ENCODE measurements at regions not wholly inside any gene's neighbourhood (a gene's known extent, or its start where the extent isn't known, plus 50 kb on each side); places are given as distances from the start of the nearest gene placed in this dataset.
"Not testable (repeated sequence)": the region's sequence is repeated elsewhere in the genome, so short reads cannot be mapped to it uniquely, and the experiment has no call there.

- CTCF ChIA-PET, result no interaction called here
- Histone ChIP-seq H3K27me3 (ENCODE audit: control insufficient read depth, insufficient read depth, low read length) (no peaks in the 10 kb centered on the region), H3K4me3 (ENCODE audit: low read depth in 2 of 2, low read length in 2 of 2) (no peak overlapping the region), H3K36me3 (ENCODE audit: control insufficient read depth, insufficient read depth, low read length) (no peaks in the 10 kb centered on the region), H3K27ac (ENCODE audit: low read length) (no peak overlapping the region), H3K4me1 (ENCODE audit: control insufficient read depth, insufficient read depth, low read length) (no peaks in the 10 kb centered on the region), H3K9me3 (ENCODE audit: control insufficient read depth, insufficient read depth, low read depth, low read length) (no peaks in the 10 kb centered on the region)
- ATAC-seq (no peak), DNase-seq (ENCODE audit: low read depth, low spot score) (no peak)
- in situ Hi-C loops (cut with HindIII; ENCODE audit: low pct_unique_long_range_greater_than_20kb, low sequenced_read_pairs) (no loop called here), intact Hi-C loops (cut with micrococcal nuclease; ENCODE audit: unreplicated experiment) (no loop called here)
- TF ChIP-seq CTCF (IDR thresholded peaks at IDR 0.05) (no peak), REST (IDR thresholded peaks at IDR 0.05; ENCODE audit: insufficient read depth in 1 of 2, low read depth in 2 of 2, low read length in 1 of 2) (no peak), TCF7L2 (IDR thresholded peaks at IDR 0.05; ENCODE audit: low read depth, low read length) (no peak), SIN3A (IDR thresholded peaks at IDR 0.05; ENCODE audit: borderline replicate concordance, insufficient read depth, low read depth, low read length) (no peak), POLR2AphosphoS5 (IDR thresholded peaks at IDR 0.05; ENCODE audit: low read depth, low read length) (no peak)
- BruUV-seq (replicated peaks), result no TSS peak
- POLR2A ChIA-PET, result no interaction called here
These were observed 59.8 kb upstream of the SGO1 start for GRCh38 chr3:20245781-20246180.

- no peak overlapping the region for H3K4me3 ChIP-seq (ENCODE audit: low read depth in 2 of 2, low read length in 2 of 2)
- TF ChIP-seq REST (IDR thresholded peaks at IDR 0.05; ENCODE audit: insufficient read depth in 1 of 2, low read depth in 2 of 2, low read length in 1 of 2) (no peak), TCF7L2 (IDR thresholded peaks at IDR 0.05; ENCODE audit: low read depth, low read length) (no peak), CTCF (IDR thresholded peaks at IDR 0.05) (no peak), SIN3A (IDR thresholded peaks at IDR 0.05; ENCODE audit: borderline replicate concordance, insufficient read depth, low read depth, low read length) (no peak), POLR2AphosphoS5 (IDR thresholded peaks at IDR 0.05; ENCODE audit: low read depth, low read length) (no peak)
- POLR2A ChIA-PET, result no interaction called here
- no peaks in the 10 kb centered on the region for H3K4me1 ChIP-seq (ENCODE audit: control insufficient read depth, insufficient read depth, low read length)
- in situ Hi-C loops (cut with HindIII; ENCODE audit: low pct_unique_long_range_greater_than_20kb, low sequenced_read_pairs), result no loop called here
- intact Hi-C loops (cut with micrococcal nuclease; ENCODE audit: unreplicated experiment), result no loop called here
- H3K9me3 ChIP-seq (ENCODE audit: control insufficient read depth, insufficient read depth, low read depth, low read length), result no peaks in the 10 kb centered on the region
- CTCF ChIA-PET, result no interaction called here
- DNase-seq (ENCODE audit: low read depth, low spot score), result no peak
- no peaks in the 10 kb centered on the region for H3K27me3 ChIP-seq (ENCODE audit: control insufficient read depth, insufficient read depth, low read length)
- no peaks in the 10 kb centered on the region for H3K36me3 ChIP-seq (ENCODE audit: control insufficient read depth, insufficient read depth, low read length)
- no peak for ATAC-seq
- BruUV-seq (replicated peaks), result no TSS peak
- no peak overlapping the region for H3K27ac ChIP-seq (ENCODE audit: low read length)
These were observed 54.3 kb upstream of the SGO1 start for GRCh38 chr3:20240154-20240883.

GRCh38 chr3:20238199-20238598 lies 52.2 kb upstream of the SGO1 start:
- H3K27me3 ChIP-seq (ENCODE audit: control insufficient read depth, insufficient read depth, low read length); H3K36me3 ChIP-seq (ENCODE audit: control insufficient read depth, insufficient read depth, low read length); in situ Hi-C loops (cut with HindIII; ENCODE audit: low pct_unique_long_range_greater_than_20kb, low sequenced_read_pairs); H3K9me3 ChIP-seq (ENCODE audit: control insufficient read depth, insufficient read depth, low read depth, low read length); ATAC-seq; intact Hi-C loops (cut with micrococcal nuclease; ENCODE audit: unreplicated experiment); H3K27ac ChIP-seq (ENCODE audit: low read length); H3K4me1 ChIP-seq (ENCODE audit: control insufficient read depth, insufficient read depth, low read length); POLR2A ChIA-PET; H3K4me3 ChIP-seq (ENCODE audit: low read depth in 2 of 2, low read length in 2 of 2); CTCF ChIA-PET; DNase-seq (ENCODE audit: low read depth, low spot score); BruUV-seq (replicated peaks): not testable (repeated sequence)

All from Panc1 (cell line).